ENCODE measurements at regions not wholly inside any gene's neighbourhood (a gene's known extent, or its start where the extent isn't known, plus 50 kb on each side); places are given as distances from the start of the nearest gene placed in this dataset.

DNA sequence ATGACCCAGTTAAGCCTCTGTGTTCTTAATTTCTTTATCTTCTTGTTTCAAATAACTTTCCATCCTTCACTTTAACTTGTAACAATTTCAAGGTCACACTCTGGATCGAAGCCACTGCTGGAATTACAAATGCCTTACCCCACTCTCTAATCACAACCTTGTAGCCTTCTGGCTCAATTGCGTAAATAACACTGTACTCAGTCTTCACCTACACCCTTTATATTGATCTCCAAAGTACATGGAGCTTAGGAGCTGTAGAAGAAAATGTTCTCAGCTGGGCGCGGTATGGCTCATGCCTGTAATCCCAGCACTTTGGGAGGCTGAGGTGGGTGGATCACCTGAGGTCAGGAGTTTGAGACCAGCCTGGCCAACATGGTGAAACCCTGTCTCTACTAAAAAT lies 164.3 kb upstream of the NPSR1 start:
- Histone ChIP-seq H4K8ac (ENCODE audit: low read length) (no peak overlapping the region), H2BK120ac (ENCODE audit: low read depth, low read length) (no peak overlapping the region), H3K4me2 (ENCODE audit: low read length, poor library complexity, severe bottlenecking) (no peak overlapping the region), H2BK12ac (ENCODE audit: low read length in 2 of 2) (no peak overlapping the region), H2AFZ (ENCODE audit: low read depth, low read length) (no peak overlapping the region), H2BK5ac (ENCODE audit: low read depth, low read length, poor library complexity, severe bottlenecking) (no peak overlapping the region), H4K91ac (ENCODE audit: low read length) (no peak overlapping the region), H3K4me1 (ENCODE audit: control insufficient read depth, insufficient read depth, low read depth, low read length) (no peaks in the 10 kb centered on the region), H3K36me3 (ENCODE audit: control insufficient read depth in 1 of 2, insufficient read depth in 2 of 2, low read depth in 1 of 2, low read length in 2 of 2) (no peaks in the 10 kb centered on the region), H2AK5ac (ENCODE audit: low read length, severe bottlenecking) (no peak overlapping the region), H3K27me3 (ENCODE audit: control insufficient read depth in 1 of 2, insufficient read depth in 1 of 2, low read length in 2 of 2) (no peaks in the 10 kb centered on the region), H3K4me3 (ENCODE audit: insufficient read depth in 1 of 2, low read depth in 1 of 2, low read length in 2 of 2) (no peak overlapping the region), H3K14ac (ENCODE audit: low read length in 2 of 2) (no peak overlapping the region), H2BK15ac (ENCODE audit: low read depth, poor library complexity, severe bottlenecking) (no peak overlapping the region), H3K9ac (ENCODE audit: low read length) (no peak overlapping the region), H3K9me3 (ENCODE audit: control insufficient read depth, low read length) (no peaks in the 10 kb centered on the region), H3K79me1 (replicated peaks; ENCODE audit: low read length, poor library complexity, severe bottlenecking) (no peaks in the 10 kb centered on the region), H3K4ac (ENCODE audit: low read depth in 1 of 2, low read length in 2 of 2) (no peak overlapping the region), H3K23ac (ENCODE audit: low read length in 2 of 2) (no peak overlapping the region), H3K27ac (ENCODE audit: low read length, poor library complexity, severe bottlenecking) (no peak overlapping the region), H3K18ac (ENCODE audit: low read depth in 1 of 2, low read length in 2 of 2) (no peak overlapping the region)
- 86% methylated on average over 4 of the region's 4 CpGs for WGBS
- no peak for DNase-seq

DNA sequence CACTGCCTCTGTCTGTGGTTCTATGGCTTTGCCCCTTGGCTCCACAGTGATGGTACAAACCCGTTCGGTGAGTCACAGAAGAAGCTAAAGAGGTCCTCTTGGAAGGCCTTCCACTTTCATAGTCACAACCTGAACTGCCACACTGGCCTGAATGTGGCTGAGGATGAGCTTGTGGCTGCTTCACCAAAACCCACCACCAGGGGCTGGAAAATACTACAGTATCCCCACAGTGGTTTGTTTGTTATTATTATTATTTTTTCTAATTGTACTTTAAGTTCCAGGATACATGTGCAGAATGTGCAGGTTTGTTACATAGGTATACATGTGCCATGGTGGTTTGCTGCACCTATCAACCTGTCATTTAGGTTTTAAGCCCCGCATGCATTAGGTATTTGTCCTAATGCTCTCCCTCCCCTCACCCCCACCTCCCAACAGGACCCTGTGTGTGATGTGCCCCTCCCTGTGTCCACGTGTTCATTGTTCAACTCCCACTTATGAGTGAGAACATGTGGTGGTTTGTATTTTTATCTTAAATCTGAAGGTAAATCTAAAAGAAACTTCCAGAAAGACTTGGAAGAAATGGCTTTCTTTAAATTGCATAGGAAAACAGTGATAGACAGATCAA lies 160.8 kb upstream of the NPSR1 start:
- Histone ChIP-seq H4K91ac (ENCODE audit: low read length) (no peak overlapping the region), H4K8ac (ENCODE audit: low read length) (no peak overlapping the region), H2AFZ (ENCODE audit: low read depth, low read length) (no peak overlapping the region), H2BK5ac (ENCODE audit: low read depth, low read length, poor library complexity, severe bottlenecking) (no peak overlapping the region), H3K27me3 (ENCODE audit: control insufficient read depth in 1 of 2, insufficient read depth in 1 of 2, low read length in 2 of 2) (no peaks in the 10 kb centered on the region), H3K18ac (ENCODE audit: low read depth in 1 of 2, low read length in 2 of 2) (no peak overlapping the region), H3K14ac (ENCODE audit: low read length in 2 of 2) (no peak overlapping the region), H3K36me3 (ENCODE audit: control insufficient read depth in 1 of 2, insufficient read depth in 2 of 2, low read depth in 1 of 2, low read length in 2 of 2) (no peaks in the 10 kb centered on the region), H2AK5ac (ENCODE audit: low read length, severe bottlenecking) (no peak overlapping the region), H3K79me1 (replicated peaks; ENCODE audit: low read length, poor library complexity, severe bottlenecking) (no peaks in the 10 kb centered on the region), H3K23ac (ENCODE audit: low read length in 2 of 2) (no peak overlapping the region), H3K4me2 (ENCODE audit: low read length, poor library complexity, severe bottlenecking) (no peak overlapping the region), H2BK15ac (ENCODE audit: low read depth, poor library complexity, severe bottlenecking) (no peak overlapping the region), H3K4me3 (ENCODE audit: insufficient read depth in 1 of 2, low read depth in 1 of 2, low read length in 2 of 2) (no peak overlapping the region), H2BK120ac (ENCODE audit: low read depth, low read length) (no peak overlapping the region), H3K27ac (ENCODE audit: low read length, poor library complexity, severe bottlenecking) (no peak overlapping the region), H2BK12ac (ENCODE audit: low read length in 2 of 2) (no peak overlapping the region), H3K9ac (ENCODE audit: low read length) (no peak overlapping the region), H3K9me3 (ENCODE audit: control insufficient read depth, low read length) (no peaks in the 10 kb centered on the region), H3K4ac (ENCODE audit: low read depth in 1 of 2, low read length in 2 of 2) (no peak overlapping the region), H3K4me1 (ENCODE audit: control insufficient read depth, insufficient read depth, low read depth, low read length) (no peaks in the 10 kb centered on the region)
- no peak for DNase-seq
- 82% methylated on average over 3 of the region's 4 CpGs for WGBS

DNA sequence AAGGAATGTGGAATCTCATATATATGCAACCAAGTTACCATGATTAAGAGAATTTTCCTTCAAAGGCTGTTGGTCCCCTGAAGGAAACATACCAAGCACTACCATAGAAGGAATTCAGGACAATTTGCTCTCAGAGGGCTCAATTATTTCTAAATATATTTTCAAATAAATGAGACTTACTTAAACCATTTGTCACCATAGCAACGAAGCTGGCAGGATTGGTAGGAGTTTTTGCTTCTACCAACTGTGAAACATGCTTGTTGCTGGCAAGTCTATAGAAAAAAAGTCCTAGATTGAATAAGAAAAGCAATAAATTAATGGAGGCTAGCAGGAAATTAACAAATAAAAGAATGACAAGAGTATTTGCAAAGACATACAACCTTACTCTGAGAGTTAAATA lies 156.9 kb upstream of the NPSR1 start:
- Histone ChIP-seq H3K4ac (ENCODE audit: low read depth in 1 of 2, low read length in 2 of 2) (no peak overlapping the region), H3K79me1 (replicated peaks; ENCODE audit: low read length, poor library complexity, severe bottlenecking) (no peaks in the 10 kb centered on the region), H3K4me2 (ENCODE audit: low read length, poor library complexity, severe bottlenecking) (no peak overlapping the region), H3K4me3 (ENCODE audit: insufficient read depth in 1 of 2, low read depth in 1 of 2, low read length in 2 of 2) (no peak overlapping the region), H3K9me3 (ENCODE audit: control insufficient read depth, low read length) (no peaks in the 10 kb centered on the region), H4K8ac (ENCODE audit: low read length) (no peak overlapping the region), H2AK5ac (ENCODE audit: low read length, severe bottlenecking) (no peak overlapping the region), H3K18ac (ENCODE audit: low read depth in 1 of 2, low read length in 2 of 2) (no peak overlapping the region), H3K27ac (ENCODE audit: low read length, poor library complexity, severe bottlenecking) (no peak overlapping the region), H2BK15ac (ENCODE audit: low read depth, poor library complexity, severe bottlenecking) (no peak overlapping the region), H3K23ac (ENCODE audit: low read length in 2 of 2) (no peak overlapping the region), H3K14ac (ENCODE audit: low read length in 2 of 2) (no peak overlapping the region), H3K27me3 (ENCODE audit: control insufficient read depth in 1 of 2, insufficient read depth in 1 of 2, low read length in 2 of 2) (no peaks in the 10 kb centered on the region), H2BK5ac (ENCODE audit: low read depth, low read length, poor library complexity, severe bottlenecking) (no peak overlapping the region), H3K4me1 (ENCODE audit: control insufficient read depth, insufficient read depth, low read depth, low read length) (no peaks in the 10 kb centered on the region), H2BK120ac (ENCODE audit: low read depth, low read length) (no peak overlapping the region), H4K91ac (ENCODE audit: low read length) (no peak overlapping the region), H3K36me3 (ENCODE audit: control insufficient read depth in 1 of 2, insufficient read depth in 2 of 2, low read depth in 1 of 2, low read length in 2 of 2) (no peaks in the 10 kb centered on the region), H2AFZ (ENCODE audit: low read depth, low read length) (no peak overlapping the region), H3K9ac (ENCODE audit: low read length) (no peak overlapping the region), H2BK12ac (ENCODE audit: low read length in 2 of 2) (no peak overlapping the region)
- no CpG with 5 or more reads among the region's 1 CpG for WGBS
- no peak for DNase-seq

DNA sequence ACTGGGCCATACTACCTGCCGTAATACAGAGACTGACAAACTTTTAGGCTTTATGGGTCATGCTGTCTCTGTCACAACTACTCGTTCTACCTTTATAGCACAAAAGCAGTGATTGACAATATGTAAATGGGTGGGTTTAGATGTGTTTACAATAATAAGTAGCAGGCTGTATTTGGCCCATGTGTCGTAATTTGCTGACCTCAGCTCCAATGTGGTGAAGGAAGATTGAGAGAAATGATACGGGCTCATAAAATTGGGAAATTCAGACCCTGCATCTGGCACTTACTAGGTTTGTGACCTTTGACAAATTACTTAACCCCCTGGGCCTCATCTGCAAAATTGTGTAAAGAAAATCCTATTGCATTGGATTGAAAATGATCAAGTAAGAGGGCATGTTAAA lies 150.8 kb upstream of the NPSR1 start:
- no peak overlapping the region for H3K9ac ChIP-seq (ENCODE audit: low read length)
- H2BK120ac ChIP-seq (ENCODE audit: low read depth, low read length): no peak overlapping the region
- H3K4me2 ChIP-seq (ENCODE audit: low read length, poor library complexity, severe bottlenecking): no peak overlapping the region
- H4K8ac ChIP-seq (ENCODE audit: low read length): no peak overlapping the region
- H3K79me1 ChIP-seq (replicated peaks; ENCODE audit: low read length, poor library complexity, severe bottlenecking): no peaks in the 10 kb centered on the region
- H3K9me3 ChIP-seq (ENCODE audit: control insufficient read depth, low read length): no peaks in the 10 kb centered on the region
- H2BK12ac ChIP-seq (ENCODE audit: low read length in 2 of 2): no peak overlapping the region
- no peak overlapping the region for H3K4ac ChIP-seq (ENCODE audit: low read depth in 1 of 2, low read length in 2 of 2)
- H3K4me3 ChIP-seq (ENCODE audit: insufficient read depth in 1 of 2, low read depth in 1 of 2, low read length in 2 of 2): no peak overlapping the region
- 66% methylated on average over 4 of the region's 4 CpGs for WGBS
- no peak overlapping the region for H4K91ac ChIP-seq (ENCODE audit: low read length)
- no peak overlapping the region for H3K23ac ChIP-seq (ENCODE audit: low read length in 2 of 2)
- H3K14ac ChIP-seq (ENCODE audit: low read length in 2 of 2): no peak overlapping the region
- no peak overlapping the region for H2AK5ac ChIP-seq (ENCODE audit: low read length, severe bottlenecking)
- H3K27me3 ChIP-seq (ENCODE audit: control insufficient read depth in 1 of 2, insufficient read depth in 1 of 2, low read length in 2 of 2): no peaks in the 10 kb centered on the region
- H3K4me1 ChIP-seq (ENCODE audit: control insufficient read depth, insufficient read depth, low read depth, low read length): no peaks in the 10 kb centered on the region
- H2AFZ ChIP-seq (ENCODE audit: low read depth, low read length): no peak overlapping the region
- no peak overlapping the region for H3K27ac ChIP-seq (ENCODE audit: low read length, poor library complexity, severe bottlenecking)
- H3K36me3 ChIP-seq (ENCODE audit: control insufficient read depth in 1 of 2, insufficient read depth in 2 of 2, low read depth in 1 of 2, low read length in 2 of 2): no peaks in the 10 kb centered on the region
- DNase-seq: no peak
- H2BK15ac ChIP-seq (ENCODE audit: low read depth, poor library complexity, severe bottlenecking): no peak overlapping the region
- H2BK5ac ChIP-seq (ENCODE audit: low read depth, low read length, poor library complexity, severe bottlenecking): no peak overlapping the region
- H3K18ac ChIP-seq (ENCODE audit: low read depth in 1 of 2, low read length in 2 of 2): no peak overlapping the region

All from mesenchymal stem cell (in vitro differentiated cells and primary cell).